ENCODE measurements at regions not wholly inside any gene's neighbourhood (a gene's known extent, or its start where the extent isn't known, plus 50 kb on each side); places are given as distances from the start of the nearest gene placed in this dataset.
A peak's percentile ranks its signal among the peaks of the same experiment; 100 is the strongest.

GRCh38 chr3:178233371-178234071 lies 302.7 kb upstream of the KCNMB2 start:
- TF ChIP-seq CTCF (IDR thresholded peaks at IDR 0.05): no peak
- no peak for DNase-seq
- no peaks in the 10 kb centered on the region for H3K4me1 ChIP-seq
- H3K27me3 ChIP-seq: no peaks in the 10 kb centered on the region
- no peaks in the 10 kb centered on the region for H3K36me3 ChIP-seq
- FAIRE-seq: no peak
- intact Hi-C loops (cut with DNase I): no loop called here
- WGBS, 2 donors: 89 to 96% methylated on average over 5 of the region's 5 CpGs
- no peak overlapping the region for H3K4me3 ChIP-seq
- ATAC-seq: no peak
- no peaks in the 10 kb centered on the region for H3K9me3 ChIP-seq
- H3K27ac ChIP-seq: no peak overlapping the region

GRCh38 chr3:178236555-178237277 lies 299.5 kb upstream of the KCNMB2 start:
- no peaks in the 10 kb centered on the region for H3K27me3 ChIP-seq

GRCh38 chr3:178238179-178238578 lies 298.1 kb upstream of the KCNMB2 start:
- DNase-seq (no peak), ATAC-seq (no peak), FAIRE-seq (no peak)
- H3K4me1 ChIP-seq: no peaks in the 10 kb centered on the region
- no peak for TF ChIP-seq CTCF (IDR thresholded peaks at IDR 0.05)
- intact Hi-C loops (cut with DNase I): no loop called here
- H3K4me3 ChIP-seq: no peak overlapping the region
- no peaks in the 10 kb centered on the region for H3K9me3 ChIP-seq
- H3K36me3 ChIP-seq: no peaks in the 10 kb centered on the region
- H3K27me3 ChIP-seq: no peaks in the 10 kb centered on the region
- no peak overlapping the region for H3K27ac ChIP-seq

More at GRCh38 chr3:178236555-178237277, 299.5 kb upstream of the KCNMB2 start:
- WGBS, 2 donors: 80 to 92% methylated on average over 5 of the region's 5 CpGs
- Histone ChIP-seq H3K9me3 (no peaks in the 10 kb centered on the region), H3K27ac (no peak overlapping the region), H3K4me1 (no peaks in the 10 kb centered on the region), H3K4me3 (no peak overlapping the region), H3K36me3 (no peaks in the 10 kb centered on the region)
- intact Hi-C loops (cut with DNase I): no loop called here
- no peak for TF ChIP-seq CTCF (IDR thresholded peaks at IDR 0.05)
- DNase-seq (no peak), FAIRE-seq (no peak), ATAC-seq (no peak)

GRCh38 chr3:178244733-178245709 lies 291.2 kb upstream of the KCNMB2 start:
- Histone ChIP-seq H3K4me1 (no peaks in the 10 kb centered on the region), H3K27me3 (no peaks in the 10 kb centered on the region), H3K36me3 (no peaks in the 10 kb centered on the region), H3K27ac (no peak overlapping the region), H3K4me3 (no peak overlapping the region), H3K9me3 (no peaks in the 10 kb centered on the region)
- peak in 2 of 6 donors; percentile 6 to 17 for DNase-seq
- intact Hi-C loops (cut with DNase I): no loop called here
- FAIRE-seq: no peak
- TF ChIP-seq CTCF (IDR thresholded peaks at IDR 0.05): no peak
- WGBS, 2 donors: 54 to 55% methylated on average over 11 of the region's 11 CpGs
- peak in 3 of 4 donors; percentile 35 to 60 (median 38) for ATAC-seq

All from pancreas (tissue), 10 donors.